ENCODE measurements at regions not wholly inside any gene's neighbourhood (a gene's known extent, or its start where the extent isn't known, plus 50 kb on each side); places are given as distances from the start of the nearest gene placed in this dataset.

DNA sequence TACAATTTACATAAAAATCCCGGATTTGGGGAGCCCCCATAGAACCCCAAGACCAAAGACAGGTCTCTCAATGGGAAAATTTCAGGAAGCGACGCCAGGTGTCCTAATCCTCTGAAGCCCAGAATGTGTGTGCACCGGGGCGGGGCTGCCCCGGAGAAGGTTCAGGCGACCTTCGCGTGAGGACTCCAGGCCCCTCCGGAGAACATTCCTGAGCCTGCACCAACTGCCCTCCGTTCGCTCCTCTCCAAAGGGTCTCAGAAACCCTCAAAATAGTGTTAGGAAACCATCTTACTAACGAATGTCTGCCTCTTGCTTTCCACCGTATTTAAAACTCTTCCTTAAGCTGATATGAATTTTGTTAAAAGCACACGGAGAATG is 78.5 kb upstream of the INSIG1 start:
- TF ChIP-seq POLR2A (IDR thresholded peaks at IDR 0.05; ENCODE audit: borderline replicate concordance, extremely low read depth, insufficient read depth, insufficient read length) = no peak
- TF ChIP-seq, protein P1, sequence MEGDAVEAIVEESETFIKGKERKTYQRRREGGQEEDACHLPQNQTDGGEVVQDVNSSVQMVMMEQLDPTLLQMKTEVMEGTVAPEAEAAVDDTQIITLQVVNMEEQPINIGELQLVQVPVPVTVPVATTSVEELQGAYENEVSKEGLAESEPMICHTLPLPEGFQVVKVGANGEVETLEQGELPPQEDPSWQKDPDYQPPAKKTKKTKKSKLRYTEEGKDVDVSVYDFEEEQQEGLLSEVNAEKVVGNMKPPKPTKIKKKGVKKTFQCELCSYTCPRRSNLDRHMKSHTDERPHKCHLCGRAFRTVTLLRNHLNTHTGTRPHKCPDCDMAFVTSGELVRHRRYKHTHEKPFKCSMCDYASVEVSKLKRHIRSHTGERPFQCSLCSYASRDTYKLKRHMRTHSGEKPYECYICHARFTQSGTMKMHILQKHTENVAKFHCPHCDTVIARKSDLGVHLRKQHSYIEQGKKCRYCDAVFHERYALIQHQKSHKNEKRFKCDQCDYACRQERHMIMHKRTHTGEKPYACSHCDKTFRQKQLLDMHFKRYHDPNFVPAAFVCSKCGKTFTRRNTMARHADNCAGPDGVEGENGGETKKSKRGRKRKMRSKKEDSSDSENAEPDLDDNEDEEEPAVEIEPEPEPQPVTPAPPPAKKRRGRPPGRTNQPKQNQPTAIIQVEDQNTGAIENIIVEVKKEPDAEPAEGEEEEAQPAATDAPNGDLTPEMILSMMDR (IDR thresholded peaks at IDR 0.05 in 2 of 3, conservative IDR thresholded peaks at IDR 0.05 in 1 of 3; ENCODE audit: borderline replicate concordance in 1 of 3, insufficient read depth in 1 of 3, low read depth in 2 of 3, low read length in 2 of 3) = no peak
- TF ChIP-seq POLR2AphosphoS5 (IDR thresholded peaks at IDR 0.05; ENCODE audit: low read depth, low read length) = no peak
- TF ChIP-seq EZH2phosphoT487 (IDR thresholded peaks at IDR 0.05; ENCODE audit: borderline replicate concordance) = no peak
- no peak for TF ChIP-seq SIN3A (IDR thresholded peaks at IDR 0.05; ENCODE audit: low read depth)
